Right hindlimb (tissue), 1 donor: ENCODE measurements at regions not wholly inside any gene's neighbourhood (a gene's known extent, or its start where the extent isn't known, plus 50 kb on each side); places are given as distances from the start of the nearest gene placed in this dataset.
"Not testable (repeated sequence)": the region's sequence is repeated elsewhere in the genome, so short reads cannot be mapped to it uniquely, and the experiment has no call there.

Experiments
- DNase-seq: peaks from one replicate; pipeline ENCODE4 v3.0.0-alpha.2; 2018

- not testable (repeated sequence) for DNase-seq
These were observed 286.6 kb upstream of the C1QTNF3 start for GRCh38 chr5:34329611-34330108.

DNA sequence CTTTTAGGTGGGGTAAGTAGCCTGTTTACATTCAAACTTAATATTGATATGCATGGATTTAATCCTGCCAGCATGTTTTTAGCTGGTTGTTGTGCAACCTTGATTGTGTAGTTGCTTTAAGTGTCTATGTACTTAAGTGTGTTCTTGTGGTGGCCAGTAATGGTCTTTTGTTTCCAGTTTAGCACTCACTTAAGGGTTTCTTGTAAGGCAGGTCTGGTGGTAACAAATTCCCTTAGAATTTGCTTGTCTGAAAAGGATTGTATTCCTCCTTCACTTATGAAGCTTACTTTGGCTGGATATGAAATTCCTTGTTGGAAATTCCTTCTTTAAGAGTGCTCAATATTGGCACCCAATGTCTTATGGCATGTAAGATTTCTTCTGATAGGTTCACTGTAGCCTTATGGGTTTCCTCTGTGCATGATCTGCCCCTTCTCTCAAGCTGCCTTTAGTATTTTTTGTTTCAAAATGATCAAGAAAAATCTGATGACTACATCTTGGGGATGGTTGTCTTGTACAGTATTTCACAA lies 289.0 kb upstream of the C1QTNF3 start:
- not testable (repeated sequence) for DNase-seq

DNA sequence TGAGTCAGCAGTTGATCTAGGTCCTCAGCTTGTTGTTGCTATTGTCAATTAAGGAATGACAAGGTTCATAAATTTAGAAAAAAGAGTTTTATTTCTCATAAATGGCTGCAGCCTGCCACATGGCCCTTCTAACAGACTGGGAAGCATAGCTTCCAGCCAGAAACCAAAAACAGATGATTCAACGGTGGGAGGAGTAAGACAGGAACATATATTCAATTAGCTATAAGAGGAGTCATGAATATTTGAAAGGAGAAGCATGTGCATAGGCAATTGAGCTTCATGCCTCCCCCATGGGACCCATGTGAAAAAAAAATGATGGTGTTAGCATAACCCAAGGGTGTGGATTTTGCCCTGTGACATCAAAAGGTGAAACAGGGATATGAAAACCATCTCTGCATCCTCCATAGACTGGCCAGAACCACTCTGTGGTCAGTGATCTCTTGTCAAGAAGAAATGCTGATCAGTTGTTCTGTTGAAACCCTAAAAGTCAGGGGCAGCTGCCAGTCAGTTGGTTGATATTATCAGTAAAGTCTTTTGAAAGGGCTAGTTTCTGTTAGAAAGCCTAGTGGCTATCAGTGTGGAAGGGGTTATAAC lies 296.5 kb upstream of the C1QTNF3 start:
- not testable (repeated sequence) for DNase-seq

DNA sequence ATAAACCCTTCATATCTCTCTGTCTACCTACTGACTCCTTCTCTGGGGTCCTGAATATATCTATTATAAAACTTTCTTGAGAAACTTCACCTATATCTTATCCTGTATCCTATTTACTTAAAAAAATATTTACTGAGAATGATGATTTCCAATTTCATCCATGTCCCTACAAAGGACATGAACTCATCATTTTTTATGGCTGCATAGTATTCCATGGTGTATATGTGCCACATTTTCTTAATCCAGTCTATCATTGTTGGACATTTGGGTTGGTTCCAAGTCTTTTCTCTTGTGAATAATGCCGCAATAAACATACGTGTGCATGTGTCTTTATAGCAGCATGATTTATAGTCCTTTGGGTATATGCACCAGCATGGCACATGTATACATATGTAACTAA lies 301.7 kb upstream of the RAI14 start:
- DNase-seq = not testable (repeated sequence)

- DNase-seq = not testable (repeated sequence)
These were observed 284.7 kb upstream of the RAI14 start for GRCh38 chr5:34371417-34371816.

GRCh38 chr5:34371817-34372216 lies 284.3 kb upstream of the RAI14 start:
- DNase-seq = not testable (repeated sequence)

DNA sequence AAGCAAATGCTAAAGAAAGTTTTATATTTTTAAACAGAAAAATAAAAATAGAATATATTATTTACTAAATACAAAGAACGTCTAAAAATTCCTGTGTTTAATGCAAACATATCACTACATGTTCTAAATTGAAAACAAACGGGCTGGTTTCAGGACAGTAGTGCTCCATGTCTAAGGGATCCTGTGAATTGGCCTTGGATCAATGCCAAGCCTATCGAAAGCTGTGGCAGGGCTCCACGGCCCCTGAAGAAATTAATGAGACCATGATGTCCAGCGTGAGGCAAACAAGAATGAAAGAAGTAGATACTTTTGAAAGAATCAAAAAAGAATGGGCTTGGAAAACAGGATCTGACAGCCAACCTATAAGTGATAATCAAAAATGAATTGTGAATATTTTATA lies 283.4 kb upstream of the RAI14 start:
- not testable (repeated sequence) for DNase-seq

DNA sequence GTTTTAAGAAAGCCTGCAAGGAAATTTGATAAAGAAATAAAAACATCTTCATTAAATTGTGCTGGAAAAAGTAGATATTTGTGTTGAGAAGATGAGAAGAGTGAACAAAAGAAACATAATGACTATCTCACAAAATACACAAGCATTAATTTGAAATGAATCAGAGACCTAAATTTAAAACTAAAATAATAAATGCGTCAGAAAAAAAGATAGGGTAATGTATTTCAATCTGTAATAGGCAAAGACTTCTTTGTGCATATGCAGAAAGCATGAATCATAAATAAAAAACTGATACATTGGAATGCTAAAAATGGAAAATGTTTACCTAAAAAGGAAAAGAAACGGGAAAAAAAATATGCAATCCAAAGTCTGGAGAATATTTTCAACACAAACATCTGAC lies 278.5 kb upstream of the RAI14 start:
- not testable (repeated sequence) for DNase-seq

GRCh38 chr5:34378498-34378897 lies 277.6 kb upstream of the RAI14 start:
- DNase-seq = not testable (repeated sequence)

DNA sequence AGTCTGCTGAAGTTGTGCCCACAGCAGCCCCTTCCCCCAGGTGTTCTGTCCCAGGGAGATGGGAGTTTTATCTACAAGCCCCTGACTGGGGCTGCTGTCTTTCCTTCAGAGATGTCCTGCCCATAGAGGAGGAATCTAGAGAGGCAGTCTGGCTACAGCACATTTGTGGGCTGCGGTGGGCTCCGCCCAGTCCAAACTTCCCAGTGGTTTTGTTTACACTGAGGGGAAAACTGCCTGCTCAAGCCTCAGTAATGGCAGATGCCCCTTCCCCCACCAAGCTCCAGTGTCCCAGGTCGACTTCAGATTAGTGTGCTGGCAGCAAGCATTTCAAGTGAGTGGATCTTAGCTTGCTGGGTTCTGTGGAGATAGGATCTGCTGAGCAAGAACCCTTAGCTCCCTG lies 267.4 kb upstream of the RAI14 start:
- not testable (repeated sequence) for DNase-seq

DNA sequence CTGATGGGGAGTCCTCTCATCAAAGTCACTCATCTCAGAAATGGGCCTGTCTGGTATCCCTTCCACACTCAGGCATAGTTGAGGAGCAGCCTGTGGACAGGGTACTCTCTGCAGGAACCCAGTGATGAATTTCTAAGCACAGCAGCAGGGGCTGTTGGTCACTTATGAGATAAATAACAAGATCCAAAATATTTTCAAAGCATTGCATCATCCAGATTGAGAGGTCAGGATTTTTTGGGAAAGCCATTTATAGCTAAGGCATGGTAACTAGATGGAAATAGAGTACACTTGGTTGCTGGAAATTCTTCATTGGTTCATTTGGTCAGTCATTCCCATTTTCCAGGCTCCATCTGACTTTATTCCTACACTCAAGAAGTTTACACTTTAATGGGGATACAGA lies 246.8 kb upstream of the RAI14 start:
- no peak for DNase-seq

DNA sequence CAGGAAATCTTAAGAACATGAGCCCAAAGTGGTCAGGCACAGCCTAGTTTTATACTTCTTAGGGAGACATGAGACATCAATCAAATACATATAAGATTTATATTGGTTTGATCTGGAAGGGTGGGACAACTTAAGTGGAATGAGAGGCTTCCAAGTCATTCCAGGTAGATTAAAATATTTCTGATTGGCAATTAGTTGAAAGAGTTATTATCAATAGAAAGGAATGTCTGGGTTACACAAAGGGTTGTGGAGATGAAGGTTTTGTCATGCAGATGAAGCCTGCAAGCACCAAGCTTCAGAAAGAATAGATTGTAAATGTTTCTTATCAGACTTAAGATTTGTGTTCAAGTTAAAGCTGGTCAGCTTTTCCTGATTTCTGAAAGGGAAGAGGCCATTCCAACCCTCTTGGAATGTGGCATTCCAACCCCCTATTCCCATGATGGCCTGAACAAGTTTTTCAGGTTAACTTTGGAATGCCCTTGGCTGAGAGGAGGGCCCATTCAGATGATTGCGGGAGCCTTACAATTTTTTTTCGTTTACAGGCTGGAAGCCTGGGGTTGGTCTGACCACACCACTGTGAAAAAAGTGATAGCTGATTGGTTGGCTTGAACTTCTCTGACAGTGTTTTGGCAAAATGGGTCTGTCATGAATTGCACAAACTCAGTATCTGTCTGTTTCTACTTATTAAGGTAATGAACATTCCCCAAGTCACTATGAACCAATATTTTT lies 245.6 kb upstream of the RAI14 start:
- DNase-seq = no peak

GRCh38 chr5:34411470-34412346 lies 244.4 kb upstream of the RAI14 start:
- peak; percentile 87 for DNase-seq

DNA sequence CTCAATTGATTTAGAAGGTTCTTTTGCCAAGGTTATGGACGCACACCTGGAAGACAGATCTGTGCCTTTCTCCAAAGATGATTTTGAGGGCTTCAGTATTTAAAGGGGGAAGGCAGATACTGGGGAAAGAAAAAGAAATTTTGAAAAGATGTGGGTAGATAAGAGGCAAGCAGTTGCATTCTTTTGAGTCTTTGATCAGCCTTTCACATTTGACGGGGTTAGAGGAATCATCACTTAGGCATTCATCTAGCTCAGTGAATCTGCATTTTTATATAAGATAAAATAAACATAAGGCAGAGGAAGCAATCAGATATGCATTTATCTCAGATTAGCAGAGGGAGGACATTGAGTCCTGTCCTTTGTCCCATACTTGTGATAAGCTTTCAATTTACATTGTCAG lies 243.4 kb upstream of the RAI14 start:
- no peak for DNase-seq

- no peak for DNase-seq
These were observed 240.4 kb upstream of the RAI14 start for GRCh38 chr5:34415559-34416198.

- DNase-seq = no peak
These were observed 239.6 kb upstream of the RAI14 start for GRCh38 chr5:34416501-34417008.

DNA sequence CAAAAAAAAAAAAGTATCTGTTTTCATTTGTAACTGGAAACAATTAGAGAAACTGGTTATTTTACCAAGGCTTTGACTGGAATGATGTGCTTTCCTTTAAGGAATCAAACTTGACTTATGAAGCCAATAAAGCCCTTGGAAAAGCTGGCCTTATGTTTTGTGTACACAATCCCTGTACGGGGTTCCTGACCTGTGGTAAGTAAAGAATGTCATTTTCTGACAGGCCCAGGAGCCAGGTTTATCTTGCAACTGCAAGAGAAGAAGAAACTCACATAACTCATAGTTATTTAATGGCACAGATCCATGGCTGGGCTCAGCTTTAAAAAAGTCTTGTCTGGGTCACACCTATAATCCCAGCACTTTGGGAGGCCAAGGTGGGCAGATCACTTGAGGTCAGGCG lies 235.9 kb upstream of the RAI14 start:
- DNase-seq = not testable (repeated sequence)

DNA sequence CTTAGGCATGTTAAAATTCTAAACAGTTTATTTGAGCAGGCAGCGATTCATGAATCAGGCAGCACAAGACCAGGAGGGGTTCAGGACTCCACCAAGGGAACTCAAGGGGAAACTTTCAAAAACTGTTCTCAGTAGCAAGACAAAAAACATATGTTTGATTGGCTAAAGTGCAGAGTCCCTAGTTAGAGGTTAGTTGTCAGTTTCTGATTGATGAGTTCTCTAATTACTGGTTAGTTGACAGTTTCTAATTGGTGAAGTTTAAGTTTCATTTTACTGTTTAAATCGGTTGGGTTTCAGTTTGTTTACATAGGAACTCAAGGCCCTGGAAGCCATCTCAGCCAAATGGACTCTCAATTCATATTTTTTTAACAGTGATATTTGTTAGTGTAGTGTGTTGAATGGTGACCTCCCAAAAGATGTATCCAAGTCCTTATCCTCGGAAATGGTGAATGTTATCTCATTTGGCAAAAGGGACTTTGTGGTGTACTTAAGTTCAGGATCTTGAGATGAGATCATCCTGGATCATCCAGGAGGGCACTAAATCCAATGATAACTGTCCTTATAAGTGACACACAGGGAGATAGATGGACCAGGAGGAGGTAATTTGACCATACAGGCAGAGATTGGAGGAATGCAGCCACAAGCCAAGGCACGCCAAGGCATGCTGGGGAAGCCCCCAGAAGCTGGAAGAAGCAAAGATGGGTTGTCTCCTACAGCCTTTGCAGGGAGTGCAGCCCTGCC lies 219.2 kb upstream of the RAI14 start:
- DNase-seq = no peak

- no peak for DNase-seq
These were observed 216.5 kb upstream of the RAI14 start for GRCh38 chr5:34439601-34440000.

DNA sequence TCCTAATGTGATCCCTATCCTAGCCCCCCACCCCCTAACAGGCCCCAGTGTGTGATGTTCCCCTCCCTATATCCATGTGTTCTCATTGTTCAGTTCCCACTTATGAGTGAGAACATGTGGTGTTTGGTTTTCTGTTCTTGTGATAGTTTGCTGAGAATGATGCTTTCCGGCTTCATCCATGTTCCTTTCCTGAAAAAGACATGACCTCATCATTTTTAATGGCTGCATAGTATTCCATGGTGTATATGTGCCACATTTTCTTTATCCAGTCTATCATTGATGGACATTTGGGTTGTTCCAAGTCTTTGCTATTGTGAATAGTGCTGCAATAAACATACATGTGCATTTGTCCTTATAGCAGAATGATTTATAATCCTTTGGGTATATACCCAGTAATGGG lies 214.4 kb upstream of the RAI14 start:
- DNase-seq = not testable (repeated sequence)

GRCh38 chr5:34447424-34447823 lies 208.7 kb upstream of the RAI14 start:
- DNase-seq = no peak

DNA sequence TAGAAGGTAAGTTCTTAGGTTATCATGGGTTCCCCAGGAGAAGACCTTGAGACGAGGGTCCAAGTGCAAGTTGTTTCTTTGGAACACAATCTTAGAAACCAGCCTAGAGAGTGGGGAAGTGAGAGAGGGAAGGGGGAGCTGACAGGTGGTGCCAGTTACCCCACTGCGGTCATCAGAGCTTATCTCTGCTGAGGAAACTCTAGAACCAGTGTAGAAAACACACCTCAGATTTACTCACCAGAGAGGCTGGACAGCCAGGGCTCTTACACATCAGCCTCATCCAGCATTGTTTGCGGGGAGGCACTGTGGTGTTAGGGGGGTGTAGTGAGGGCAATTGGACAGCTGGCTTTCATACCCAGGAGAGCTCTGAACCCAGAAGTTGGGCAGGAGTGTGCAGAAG lies 206.5 kb upstream of the RAI14 start:
- DNase-seq = no peak
